ENCODE measurements at regions not wholly inside any gene's neighbourhood (a gene's known extent, or its start where the extent isn't known, plus 50 kb on each side); places are given as distances from the start of the nearest gene placed in this dataset.

DNA sequence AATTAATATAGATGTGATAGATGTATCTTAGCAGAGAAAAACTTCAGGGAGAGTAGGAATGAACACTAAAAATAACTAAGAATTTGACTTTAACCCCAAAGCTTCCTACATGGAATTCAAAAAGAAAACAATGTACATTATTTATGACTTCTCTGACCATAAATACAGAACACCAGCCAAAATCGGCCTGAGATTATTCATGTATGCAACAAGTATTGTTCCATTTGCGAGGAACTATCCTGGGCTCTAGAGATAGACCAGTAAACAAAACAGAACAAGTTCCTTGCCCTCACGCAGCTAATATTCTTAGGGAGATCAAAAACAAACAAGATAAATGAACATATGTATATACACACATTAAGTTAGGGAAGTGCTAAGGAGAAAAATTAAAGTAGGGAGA, 432.3 kb upstream of the SOX5 start:
- TF ChIP-seq TAF1 (IDR thresholded peaks at IDR 0.05; ENCODE audit: borderline replicate concordance, low read depth, low read length) (no peak), POLR2AphosphoS5 (IDR thresholded peaks at IDR 0.05; ENCODE audit: low read depth, low read length) (no peak)

Data from GM12892 (cell line).